GM12878 (cell line): ENCODE measurements at regions not wholly inside any gene's neighbourhood (a gene's known extent, or its start where the extent isn't known, plus 50 kb on each side); places are given as distances from the start of the nearest gene placed in this dataset.

ENCODE experiments used
- ATF7 ChIP-seq: fragments of 450-650 bp; IDR thresholded peaks from 2 replicates; pipeline ENCODE4 v1.6.1; 2016; ENCODE audit warnings: low read depth, mild to moderate bottlenecking
- BCLAF1 ChIP-seq: fragments of 450-650 bp; IDR thresholded peaks from 2 replicates; pipeline ENCODE4 v1.6.1; 2017; ENCODE audit warnings: antibody characterized with exemption, mild to moderate bottlenecking, moderate library complexity
- CEBPB ChIP-seq, 2 experiments: fragments of 150-350 bp in 1 of 2; IDR thresholded peaks; 2 replicates each; pipeline ENCODE4 v1.6.1; 2012 to 2014; ENCODE audit warnings: low read depth in 2 of 2, low read length in 2 of 2, borderline replicate concordance in 1 of 2, inconsistent platforms in 1 of 2
- HDGF ChIP-seq: fragments of 450-650 bp; IDR thresholded peaks from 2 replicates; pipeline ENCODE4 v1.6.1; 2016; ENCODE audit warnings: antibody characterized with exemption
- MAX ChIP-seq: IDR thresholded peaks from 2 replicates; pipeline ENCODE4 v1.6.1; 2012; ENCODE audit warnings: low read depth, low read length, improper control_type of control experiment
- SKIL ChIP-seq: fragments of 450-650 bp; IDR thresholded peaks from 2 replicates; pipeline ENCODE4 v1.6.1; 2017; ENCODE audit warnings: mild to moderate bottlenecking, low read depth, inconsistent platforms; ENCODE audit not compliant: poor library complexity, severe bottlenecking
- STAT1 ChIP-seq: fragments of 450-650 bp; conservative IDR thresholded peaks from 2 replicates; pipeline ENCODE4 v1.6.1; 2014; ENCODE audit warnings: antibody characterized with exemption, mild to moderate bottlenecking
- SUZ12 ChIP-seq: fragments of 200-600 bp; sonication (generic); IDR thresholded peaks from one replicate; pipeline ENCODE4 v1.6.1; 2018; ENCODE audit warnings: antibody characterized with exemption, mild to moderate bottlenecking; ENCODE audit not compliant: unreplicated experiment
- ZBTB40 ChIP-seq: fragments of 450-650 bp; IDR thresholded peaks from 2 replicates; pipeline ENCODE4 v1.6.1; 2016; ENCODE audit warnings: mild to moderate bottlenecking, moderate library complexity, borderline replicate concordance

- no peak for TF ChIP-seq ZBTB40
- no peak for TF ChIP-seq SUZ12
- no peak for TF ChIP-seq CEBPB (IDR thresholded peaks at IDR 0.05; ENCODE audit: borderline replicate concordance in 1 of 2, low read depth in 2 of 2, low read length in 2 of 2)
- no peak for TF ChIP-seq HDGF
- no peak for TF ChIP-seq SKIL
- TF ChIP-seq STAT1 = no peak
- TF ChIP-seq BCLAF1 = no peak
- no peak for TF ChIP-seq MAX
- TF ChIP-seq ATF7 = no peak
These were observed 257.3 kb downstream of the QKI start (continued) for GRCh38 chr6:163671791-163672190.
